Urinary bladder (tissue), 4 donors: ENCODE measurements at regions not wholly inside any gene's neighbourhood (a gene's known extent, or its start where the extent isn't known, plus 50 kb on each side); places are given as distances from the start of the nearest gene placed in this dataset. TPM values are rescaled to one million over a fixed set of nuclear protein-coding genes. Genes with fewer than 3 reads are reported as not detected.

Experiments used
- DNase-seq: peaks from one replicate; pipeline ENCODE4 v3.0.0-alpha.2; 2015; ENCODE audit errors: extremely low spot score
- H3K27ac ChIP-seq: one replicate; pipeline ENCODE4 v1.5.1; 2013; ENCODE audit warnings: low read depth, mild to moderate bottlenecking, moderate library complexity
- H3K36me3 ChIP-seq: one replicate; pipeline ENCODE4 v1.6.1; 2013; ENCODE audit warnings: mild to moderate bottlenecking, moderate library complexity; ENCODE audit not compliant: insufficient read depth
- H3K4me1 ChIP-seq: one replicate; pipeline ENCODE4 v1.6.1; 2013; ENCODE audit warnings: mild to moderate bottlenecking, moderate library complexity; ENCODE audit not compliant: insufficient read depth
- H3K4me3 ChIP-seq: one replicate; pipeline ENCODE4 v1.5.1; 2013; ENCODE audit warnings: low read depth, low read length
- WGBS: extraction: QIAGEN DNeasy Blood & Tissue Kit; methylation state at CpG from one replicate; pipeline ENCODE4 v1.1.7; 2013; 5-methylcytosine and 5-hydroxymethylcytosine counted together
- small RNA-seq: library from RNA; depleted of rRNA; stranded (forward); fragments of <200 nt; gene quantifications from one replicate; pipeline ENCODE3, GENCODE V24; 2014
- donor health status: healthy with polysubstance abuse.
- donor health status: healthy.

DNA sequence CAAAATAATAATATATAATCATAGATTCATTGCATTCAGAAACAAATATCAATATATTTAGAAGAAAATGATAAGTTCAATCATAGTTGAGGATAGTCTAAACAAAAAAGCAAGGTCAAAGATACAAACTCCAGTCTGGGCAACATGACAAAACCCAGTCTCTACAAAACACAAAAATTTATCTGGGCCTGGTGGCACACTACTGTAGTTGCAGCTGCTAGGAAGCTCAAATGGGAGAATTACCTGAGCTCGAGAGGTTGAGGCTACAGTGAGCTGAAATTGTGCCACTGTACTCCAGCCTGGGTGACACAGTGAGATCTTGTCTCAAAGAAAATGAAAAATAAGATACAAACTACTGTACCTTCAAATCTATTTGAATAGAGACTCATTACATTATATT lies 52.7 kb upstream of the ANXA10 start:
- Histone ChIP-seq H3K36me3 (no peaks in the 10 kb centered on the region), H3K4me1 (no peaks in the 10 kb centered on the region), H3K4me3 (no peak overlapping the region), H3K27ac (no peak overlapping the region)
- WGBS: 82% methylated on average over 1 of the region's 1 CpG
- no peak for DNase-seq

Small RNAs in the stretch of these regions (small RNA-seq; reads per million reads assigned to genes)
- not detected for gene RN7SL776P
